ENCODE measurements at regions not wholly inside any gene's neighbourhood (a gene's known extent, or its start where the extent isn't known, plus 50 kb on each side); places are given as distances from the start of the nearest gene placed in this dataset.

DNA sequence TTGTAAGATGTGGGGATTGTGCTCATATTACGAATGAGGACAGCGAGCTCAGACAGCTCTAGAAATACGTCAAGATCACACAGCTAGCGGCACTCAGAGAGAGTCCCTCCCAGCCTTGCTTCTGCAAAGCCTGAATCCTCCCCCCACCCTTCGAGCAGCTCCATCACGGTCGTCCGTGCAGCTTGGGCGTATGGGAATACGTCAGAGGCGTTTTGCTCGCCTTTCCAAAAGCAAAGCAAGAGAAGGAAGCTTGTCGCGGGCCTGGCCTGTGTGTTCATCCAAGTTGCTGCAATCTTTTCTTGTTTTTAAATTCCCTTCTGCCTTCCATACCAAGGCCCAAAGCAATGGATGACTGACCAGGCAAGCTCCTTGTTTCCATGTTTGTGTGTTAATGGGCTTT lies 125.5 kb upstream of the IRF2BP2 start:
- DNase-seq, result no peak
- Mint-ChIP-seq H3K27me3 (no peaks in the 10 kb centered on the region), H3K4me1 (peaks cover 27% of the 10 kb centered on the region), H3K4me3 (no peak overlapping the region), H3K9me3 (no peaks in the 10 kb centered on the region), H3K36me3 (no peaks in the 10 kb centered on the region), H3K27ac (no peak overlapping the region)
- POLR2A ChIA-PET, result no interaction called here
- no peak for ATAC-seq (ENCODE audit: low read depth)

DNA sequence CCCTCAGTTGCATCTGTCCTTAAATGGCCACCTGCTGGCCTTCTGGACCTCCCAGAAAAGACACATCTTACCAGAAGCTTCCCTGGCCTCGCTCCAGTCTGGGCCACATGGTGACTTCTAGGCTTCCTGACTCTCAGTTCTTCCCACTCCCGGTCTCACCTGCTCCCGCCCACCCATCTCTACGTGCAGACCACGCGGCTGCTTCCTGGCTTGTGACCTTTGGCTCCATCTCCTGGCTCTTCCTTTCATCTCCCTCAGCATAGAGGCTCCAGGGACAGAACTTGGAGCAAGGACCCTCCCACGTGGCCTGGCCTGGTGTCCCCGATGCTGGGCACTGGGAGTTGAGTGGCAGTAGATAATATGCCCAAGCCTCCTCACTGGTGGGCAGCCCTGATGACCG lies 124.9 kb upstream of the IRF2BP2 start:
- H3K4me3 Mint-ChIP-seq, result no peak overlapping the region
- H3K4me1 Mint-ChIP-seq, result peaks cover 33% of the 10 kb centered on the region
- no peaks in the 10 kb centered on the region for H3K36me3 Mint-ChIP-seq
- POLR2A ChIA-PET, result no interaction called here
- DNase-seq (no peak), ATAC-seq (ENCODE audit: low read depth) (no peak)
- no peaks in the 10 kb centered on the region for H3K9me3 Mint-ChIP-seq
- H3K27me3 Mint-ChIP-seq, result no peaks in the 10 kb centered on the region
- no peak overlapping the region for H3K27ac Mint-ChIP-seq

DNA sequence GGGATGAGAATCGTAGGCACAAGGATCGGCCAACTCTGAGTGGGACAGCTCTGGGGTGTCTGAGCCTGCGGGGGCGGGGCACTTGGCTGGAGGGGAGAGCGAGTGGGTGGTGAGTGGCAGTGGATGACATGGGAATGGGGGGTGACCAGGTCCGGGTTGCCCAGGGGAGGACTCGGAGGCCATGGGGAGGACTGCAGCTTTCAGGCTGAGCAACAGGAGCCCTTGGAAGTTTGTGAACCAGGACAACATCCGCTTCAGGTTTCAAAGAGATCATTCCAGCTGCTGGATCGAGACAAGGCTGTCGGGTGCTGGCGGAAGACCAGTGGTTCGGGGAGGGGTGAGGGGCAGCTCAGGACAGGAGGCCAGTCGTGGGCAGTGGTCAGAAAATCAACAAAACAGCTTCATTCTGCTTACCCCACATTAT lies 124.4 kb upstream of the IRF2BP2 start:
- Mint-ChIP-seq H3K9me3 (no peaks in the 10 kb centered on the region), H3K4me1 (peaks cover 35% of the 10 kb centered on the region), H3K27me3 (no peaks in the 10 kb centered on the region), H3K27ac (peak overlapping the region; percentile 6), H3K4me3 (no peak overlapping the region), H3K36me3 (no peaks in the 10 kb centered on the region)
- POLR2A ChIA-PET, result no interaction called here
- DNase-seq, result no peak
- no peak for ATAC-seq (ENCODE audit: low read depth)

DNA sequence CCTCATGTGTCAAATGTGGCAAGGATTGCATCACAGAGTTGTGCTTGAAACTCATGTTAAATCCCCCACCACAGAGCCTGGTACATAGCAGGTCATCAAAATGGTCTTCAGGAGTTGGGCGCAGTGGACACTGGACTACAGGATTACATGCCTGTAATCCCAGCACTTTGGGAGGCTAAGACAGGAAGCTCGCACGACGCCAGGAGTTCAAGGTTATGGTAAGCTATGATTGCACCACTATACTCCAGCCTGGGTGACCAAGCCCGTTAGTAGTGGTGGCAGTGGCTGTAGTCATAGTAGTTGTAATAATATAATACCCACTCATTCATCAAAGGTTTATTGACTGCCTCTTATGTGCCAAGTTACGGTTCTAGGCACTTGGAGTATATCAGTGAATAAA lies 123.4 kb upstream of the IRF2BP2 start:
- DNase-seq (no peak), ATAC-seq (ENCODE audit: low read depth) (no peak)
- Mint-ChIP-seq H3K4me3 (no peak overlapping the region), H3K27ac (no peak overlapping the region), H3K27me3 (no peaks in the 10 kb centered on the region), H3K9me3 (no peaks in the 10 kb centered on the region), H3K4me1 (peaks cover 37% of the 10 kb centered on the region), H3K36me3 (no peaks in the 10 kb centered on the region)
- POLR2A ChIA-PET, result interaction anchor here (0.5 kb wide), 1 partner anchor 9 kb away, joined by 4 read pairs; no protein-coding TSS in a partner anchor

DNA sequence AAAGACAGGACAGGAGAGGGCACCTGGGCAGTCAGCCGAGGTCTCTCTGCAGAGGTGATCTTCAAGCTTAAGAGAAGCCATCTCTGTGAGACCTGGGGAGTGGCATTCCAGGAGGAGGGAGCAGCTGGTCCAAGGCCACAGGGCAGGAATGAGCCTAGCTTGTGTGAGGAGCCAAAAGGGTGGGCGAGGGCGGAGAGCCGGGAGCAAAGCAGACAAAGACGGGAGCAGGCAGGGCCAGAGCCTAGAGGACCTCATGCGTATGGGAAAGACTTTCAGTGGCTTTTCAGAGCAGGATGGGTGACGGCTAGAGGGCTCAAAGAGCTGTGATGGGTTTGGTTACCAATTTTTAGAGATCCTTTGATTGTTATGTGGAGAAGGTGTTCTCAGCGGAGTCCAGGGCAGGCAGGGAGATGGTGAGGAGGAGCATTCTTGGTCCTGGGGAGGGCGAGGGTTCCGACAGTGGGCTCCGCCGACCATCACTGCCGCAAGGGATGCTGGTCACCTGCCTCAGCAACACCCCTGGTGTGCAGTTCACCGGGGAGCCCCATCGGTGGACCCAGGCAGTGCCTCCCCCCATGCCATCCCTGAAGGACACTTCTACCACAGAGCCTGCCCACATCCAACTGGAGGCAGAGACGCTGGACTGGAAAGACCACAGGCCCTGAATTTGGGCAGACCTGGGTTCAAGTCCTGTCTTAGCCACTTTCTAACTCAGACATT lies 122.9 kb upstream of the IRF2BP2 start:
- ATAC-seq (ENCODE audit: low read depth), result no peak
- no peak overlapping the region for H3K4me3 Mint-ChIP-seq
- H3K36me3 Mint-ChIP-seq, result peaks cover 3% of the 10 kb centered on the region
- H3K4me1 Mint-ChIP-seq, result peaks cover 35% of the 10 kb centered on the region
- POLR2A ChIA-PET, result interaction anchor here (1.2 kb wide), 1 partner anchor 122 kb away, joined by 8 read pairs; the partner anchor contains the start of gene IRF2BP2
- DNase-seq, result no peak
- no peaks in the 10 kb centered on the region for H3K27me3 Mint-ChIP-seq
- no peak overlapping the region for H3K27ac Mint-ChIP-seq
- H3K9me3 Mint-ChIP-seq, result no peaks in the 10 kb centered on the region

DNA sequence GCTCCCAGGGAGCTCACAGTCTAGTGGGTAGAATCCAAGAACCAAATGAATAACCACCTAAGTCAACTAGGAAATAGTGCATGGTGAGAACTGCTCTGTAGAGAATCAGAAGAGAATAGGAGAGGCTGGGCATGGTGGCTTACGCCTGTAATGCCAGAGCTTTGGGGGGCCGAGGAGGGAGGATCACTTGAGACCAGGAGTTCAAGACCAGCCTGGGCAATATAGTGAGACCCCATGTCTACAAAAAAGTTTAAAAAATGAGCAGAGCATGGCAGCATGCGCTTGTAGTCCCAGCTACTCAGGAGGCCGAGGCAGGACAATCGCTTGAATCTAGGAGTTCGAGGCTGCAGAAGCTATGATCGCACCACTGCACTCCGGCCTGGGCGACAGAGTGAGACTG lies 122.3 kb upstream of the IRF2BP2 start:
- H3K27me3 Mint-ChIP-seq, result no peaks in the 10 kb centered on the region
- H3K4me3 Mint-ChIP-seq, result peak overlapping the region; percentile 42
- H3K36me3 Mint-ChIP-seq, result peaks cover 5% of the 10 kb centered on the region
- POLR2A ChIA-PET, result interaction anchor here (1.2 kb wide), 1 partner anchor 122 kb away, joined by 8 read pairs; the partner anchor contains the start of gene IRF2BP2
- peaks cover 38% of the 10 kb centered on the region for H3K4me1 Mint-ChIP-seq
- ATAC-seq (ENCODE audit: low read depth) (no peak), DNase-seq (no peak)
- peak overlapping the region; percentile 82 for H3K27ac Mint-ChIP-seq
- H3K9me3 Mint-ChIP-seq, result no peaks in the 10 kb centered on the region

DNA sequence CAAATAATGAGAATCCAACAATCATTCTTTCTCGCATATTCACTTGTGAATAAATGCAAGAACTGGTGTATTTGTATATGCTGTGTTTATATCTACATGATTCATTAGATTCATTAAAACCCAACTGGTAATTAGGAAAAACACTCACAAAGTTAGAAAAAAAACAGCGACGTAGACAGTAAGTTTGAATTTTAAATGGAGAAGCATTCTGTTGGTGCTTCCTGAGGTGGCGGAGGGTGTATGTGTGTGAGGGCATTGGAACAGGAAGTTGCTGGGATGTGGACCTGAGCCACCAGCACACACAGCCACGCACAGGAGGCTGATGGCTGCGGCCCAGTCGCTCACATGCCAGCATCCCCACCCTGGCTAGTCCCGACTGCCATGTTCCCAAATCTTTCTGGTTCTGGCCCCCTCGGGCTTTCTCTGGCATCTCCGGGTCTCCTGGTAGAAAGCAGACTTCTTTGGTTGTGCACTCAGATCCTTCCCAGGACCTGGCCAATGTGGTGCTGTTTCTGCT lies 121.6 kb upstream of the IRF2BP2 start:
- H3K9me3 Mint-ChIP-seq, result no peaks in the 10 kb centered on the region
- peaks cover 43% of the 10 kb centered on the region for H3K4me1 Mint-ChIP-seq
- H3K4me3 Mint-ChIP-seq, result peak overlapping the region; percentile 42
- ATAC-seq (ENCODE audit: low read depth) (peak; percentile 30), DNase-seq (no peak)
- H3K27ac Mint-ChIP-seq, result peak overlapping the region; percentile 82
- peaks cover 5% of the 10 kb centered on the region for H3K36me3 Mint-ChIP-seq
- POLR2A ChIA-PET, result interaction anchor here (1.2 to 1.7 kb wide), 2 partner anchors 119 to 121 kb away, joined by 8 to 17 read pairs; partner anchors contain the start of gene IRF2BP2
- H3K27me3 Mint-ChIP-seq, result no peaks in the 10 kb centered on the region

DNA sequence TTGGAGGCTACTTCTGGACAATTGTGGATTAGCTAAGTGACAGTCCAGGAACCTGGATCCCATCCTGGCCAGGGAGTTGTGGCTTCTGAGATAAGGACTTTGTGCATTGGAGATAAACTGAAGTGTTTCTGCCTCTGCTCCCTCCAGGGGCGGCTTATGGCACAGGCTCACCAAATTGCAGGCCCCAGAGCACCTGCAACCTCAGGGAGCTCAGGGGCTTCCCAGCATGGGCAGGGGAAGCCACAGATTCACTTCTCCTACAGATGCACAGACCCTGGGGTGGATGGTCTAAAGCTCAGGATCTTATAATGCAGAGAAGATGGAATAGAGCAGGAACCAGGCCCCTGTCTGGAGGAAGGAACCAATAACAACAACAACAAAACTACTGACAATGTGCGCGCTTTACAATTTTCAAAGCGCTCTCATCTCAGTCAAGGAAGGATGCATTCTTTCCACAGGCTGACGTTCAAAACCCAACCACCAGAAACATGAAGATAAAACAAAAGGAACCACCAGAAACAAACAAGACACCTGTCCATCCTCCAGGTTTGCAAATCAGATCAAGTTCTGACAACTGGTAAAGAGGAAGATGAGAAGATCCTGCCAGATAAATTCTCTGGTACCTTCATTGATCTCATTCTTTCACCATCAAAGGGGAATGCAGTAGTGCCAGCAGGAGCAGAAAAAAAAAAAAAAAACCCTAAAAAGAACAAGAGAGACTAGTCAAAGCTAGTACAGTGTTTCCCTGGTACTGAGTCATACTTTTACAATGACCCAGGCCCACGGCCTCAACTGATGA lies 121.0 kb upstream of the IRF2BP2 start:
- no peaks in the 10 kb centered on the region for H3K27me3 Mint-ChIP-seq
- H3K9me3 Mint-ChIP-seq, result no peaks in the 10 kb centered on the region
- H3K36me3 Mint-ChIP-seq, result peaks cover 5% of the 10 kb centered on the region
- DNase-seq, result peak; percentile 45
- H3K4me3 Mint-ChIP-seq, result peak overlapping the region; percentile 39
- peak overlapping the region; percentile 82 for H3K27ac Mint-ChIP-seq
- peaks cover 46% of the 10 kb centered on the region for H3K4me1 Mint-ChIP-seq
- ATAC-seq (ENCODE audit: low read depth), result peak; percentile 63
- POLR2A ChIA-PET, result interaction anchor here (0.9 to 1.7 kb wide), 5 partner anchors 23 to 130 kb away, joined by 3 to 17 read pairs (median 4); no protein-coding TSS in a partner anchor

DNA sequence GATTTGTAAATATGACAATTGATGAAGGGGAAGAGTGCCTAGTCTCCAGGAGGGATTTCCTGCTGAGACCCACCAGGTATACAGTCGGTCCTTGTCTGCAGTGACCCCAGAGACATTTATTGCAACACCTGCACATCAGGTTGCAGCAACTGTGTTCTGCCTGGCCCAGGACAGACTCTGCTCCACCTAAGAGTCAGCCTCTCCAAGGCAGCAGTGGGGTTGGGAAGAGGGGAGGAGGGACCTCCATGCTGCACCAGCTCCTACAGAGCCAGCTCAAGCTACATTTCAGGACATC lies 120.4 kb upstream of the IRF2BP2 start:
- H3K27ac Mint-ChIP-seq, result peak overlapping the region; percentile 82
- no peak overlapping the region for H3K4me3 Mint-ChIP-seq
- H3K36me3 Mint-ChIP-seq, result peaks cover 5% of the 10 kb centered on the region
- no peak for ATAC-seq (ENCODE audit: low read depth)
- H3K9me3 Mint-ChIP-seq, result no peaks in the 10 kb centered on the region
- POLR2A ChIA-PET, result interaction anchor here (0.9 to 1.7 kb wide), 5 partner anchors 23 to 130 kb away, joined by 3 to 17 read pairs (median 4); no protein-coding TSS in a partner anchor
- DNase-seq, result no peak
- no peaks in the 10 kb centered on the region for H3K27me3 Mint-ChIP-seq
- H3K4me1 Mint-ChIP-seq, result peaks cover 52% of the 10 kb centered on the region

DNA sequence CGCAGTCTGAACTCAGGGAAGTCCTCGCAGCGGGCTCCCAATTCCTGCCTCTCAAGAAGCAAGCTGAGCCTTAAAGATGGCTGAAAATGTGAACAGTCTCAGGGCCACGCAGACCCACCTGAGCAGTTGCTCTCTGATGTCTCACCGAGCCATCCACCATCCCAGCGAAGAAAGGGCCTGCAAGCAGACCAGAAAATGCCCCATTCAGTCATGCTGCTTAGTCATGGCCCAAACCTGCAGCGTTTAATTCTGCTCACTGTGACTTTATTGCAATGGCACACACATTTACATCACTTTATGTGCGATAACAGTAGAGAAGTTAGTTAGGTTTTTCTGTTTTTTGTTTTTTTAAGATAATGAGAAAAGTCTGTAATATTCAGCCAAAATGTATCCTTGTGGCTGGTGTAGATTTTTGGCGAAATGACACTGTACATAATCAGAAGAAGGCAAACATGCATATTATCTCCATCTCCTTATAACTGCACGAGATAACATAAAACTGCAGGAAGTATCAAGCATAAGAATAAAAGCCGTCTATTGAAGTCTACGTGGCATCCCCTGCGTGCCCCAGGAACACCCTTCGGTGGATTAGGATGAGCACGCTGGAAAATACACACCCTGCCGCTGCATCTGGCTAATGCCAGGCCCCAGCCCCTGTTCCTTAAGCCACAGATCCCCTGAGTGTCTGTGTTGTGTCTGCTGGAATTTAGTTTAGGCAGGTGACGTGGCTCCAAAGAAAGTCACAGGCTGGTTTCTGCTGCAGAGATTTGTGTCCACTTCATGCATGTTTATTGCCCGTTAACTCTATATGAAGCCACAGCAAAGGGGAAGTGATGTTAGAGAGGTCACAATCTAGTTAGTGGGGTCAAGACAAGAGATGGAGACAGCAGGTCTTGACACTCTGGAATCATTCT lies 119.8 kb upstream of the IRF2BP2 start:
- DNase-seq, result no peak
- peaks cover 5% of the 10 kb centered on the region for H3K36me3 Mint-ChIP-seq

DNA sequence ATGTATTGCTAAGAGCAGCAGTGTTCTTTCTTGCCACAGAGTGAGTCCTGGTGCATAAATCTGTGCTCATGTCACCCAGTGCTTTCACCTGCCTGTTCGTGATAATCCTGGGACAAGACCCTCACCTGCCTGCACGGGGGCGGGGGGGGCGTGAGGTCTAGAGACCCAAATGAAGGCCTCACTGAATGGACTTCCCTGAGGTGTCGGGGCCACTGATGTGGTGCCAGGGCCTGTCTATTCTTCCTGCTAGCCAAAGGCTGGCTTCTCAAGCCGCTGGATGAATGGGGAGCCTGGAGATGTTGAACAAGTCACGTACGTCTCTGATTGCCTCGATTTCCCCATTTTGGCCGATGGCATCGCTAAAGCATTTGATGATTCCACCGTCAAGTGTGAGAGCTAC lies 118.8 kb upstream of the IRF2BP2 start:
- Mint-ChIP-seq H3K27me3 (no peaks in the 10 kb centered on the region), H3K9me3 (no peaks in the 10 kb centered on the region), H3K4me3 (no peak overlapping the region), H3K4me1 (peaks cover 60% of the 10 kb centered on the region), H3K36me3 (peaks cover 5% of the 10 kb centered on the region), H3K27ac (no peak overlapping the region)
- ATAC-seq (ENCODE audit: low read depth) (no peak), DNase-seq (no peak)
- POLR2A ChIA-PET, result interaction anchor here (0.5 to 8.3 kb wide), 3 partner anchors 39 to 118 kb away, joined by 3 to 188 read pairs (median 3); partner anchors contain the start of gene IRF2BP2

More for the DNA sequence above, 119.8 kb upstream of the IRF2BP2 start:
- peaks cover 55% of the 10 kb centered on the region for H3K4me1 Mint-ChIP-seq
- H3K27me3 Mint-ChIP-seq, result no peaks in the 10 kb centered on the region
- POLR2A ChIA-PET, result interaction anchor here (0.9 to 1.7 kb wide), 4 partner anchors 26 to 117 kb away, joined by 3 to 17 read pairs (median 4); no protein-coding TSS in a partner anchor
- H3K4me3 Mint-ChIP-seq, result no peak overlapping the region
- no peak for ATAC-seq (ENCODE audit: low read depth)
- H3K27ac Mint-ChIP-seq, result peak overlapping the region; percentile 82
- no peaks in the 10 kb centered on the region for H3K9me3 Mint-ChIP-seq

DNA sequence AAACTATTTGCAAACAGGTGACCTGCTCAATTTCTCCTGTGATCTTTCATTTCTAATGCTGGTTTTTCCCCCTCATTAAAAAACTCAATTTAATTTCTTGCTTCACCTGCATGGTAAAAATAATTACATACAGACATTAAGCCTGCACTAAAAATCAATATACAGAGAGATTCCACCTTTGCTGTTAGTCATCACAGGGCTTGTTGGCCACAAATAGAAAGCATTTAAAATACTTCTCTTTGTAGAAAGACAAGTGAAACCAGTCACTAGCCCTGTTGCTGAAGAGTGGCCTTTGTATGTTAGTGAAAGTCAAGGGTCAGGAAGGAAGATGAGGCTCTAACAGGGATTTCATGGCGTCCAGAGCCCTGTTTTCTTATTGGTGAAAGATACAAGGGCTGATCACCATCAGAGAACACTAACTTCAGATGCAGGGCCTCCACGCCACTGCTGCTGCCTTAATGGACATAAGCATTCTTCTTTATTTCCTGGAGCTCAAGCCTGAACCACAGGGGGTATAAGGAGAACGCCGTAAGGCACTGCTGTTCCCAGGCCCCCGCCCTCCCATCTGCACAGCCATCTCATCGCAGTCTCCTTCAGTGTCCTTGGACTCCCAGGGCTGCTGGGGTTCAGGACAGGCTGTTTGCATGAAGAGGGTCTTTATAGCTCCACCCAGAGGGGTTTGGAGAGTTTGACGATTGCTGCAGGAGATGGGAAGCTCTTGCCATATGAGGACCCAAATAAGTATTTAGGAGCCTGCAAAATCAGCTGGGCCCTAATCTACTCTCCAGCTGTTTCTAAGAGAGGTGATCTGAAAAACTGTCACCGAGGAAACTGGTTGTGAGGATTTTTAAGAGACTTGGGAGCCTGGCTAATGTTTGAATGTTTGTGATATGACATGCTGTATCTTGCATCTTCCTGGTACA lies 117.3 kb upstream of the IRF2BP2 start:
- POLR2A ChIA-PET, result interaction anchor here (8.3 kb wide), 1 partner anchor 116 kb away, joined by 188 read pairs; the partner anchor contains the start of gene IRF2BP2
- no peak for DNase-seq
- Mint-ChIP-seq H3K27me3 (no peaks in the 10 kb centered on the region), H3K36me3 (peaks cover 5% of the 10 kb centered on the region), H3K4me1 (peaks cover 68% of the 10 kb centered on the region), H3K9me3 (no peaks in the 10 kb centered on the region), H3K4me3 (peak overlapping the region; percentile 63), H3K27ac (peak overlapping the region; percentile 94)
- no peak for ATAC-seq (ENCODE audit: low read depth)
